Sigmoid colon (tissue), 4 donors: ENCODE measurements at regions not wholly inside any gene's neighbourhood (a gene's known extent, or its start where the extent isn't known, plus 50 kb on each side); places are given as distances from the start of the nearest gene placed in this dataset.

ENCODE experiments used
- CTCF ChIP-seq, 4 experiments: fragments of 450-650 bp in 3 of 4; fragments of 200-600 bp in 1 of 4; IDR thresholded peaks; one replicate each; pipeline ENCODE4 v1.5.1; 2016 to 2019; ENCODE audit warnings: antibody characterized with exemption in 4 of 4, mild to moderate bottlenecking in 3 of 4, moderate library complexity in 2 of 4
- POLR2A ChIP-seq, 2 donors: fragments of 450-650 bp; IDR thresholded peaks; one replicate each; pipeline ENCODE4 v1.6.1; 2016; ENCODE audit warnings: antibody characterized with exemption in 2 of 2, mild to moderate bottlenecking in 2 of 2, moderate library complexity in 2 of 2
- POLR2AphosphoS5 ChIP-seq, 4 donors: sonication (generic); formaldehyde crosslinking; IDR thresholded peaks; one replicate each; pipeline ENCODE4 v1.6.1; 2017; ENCODE audit warnings: antibody characterized with exemption in 4 of 4

DNA sequence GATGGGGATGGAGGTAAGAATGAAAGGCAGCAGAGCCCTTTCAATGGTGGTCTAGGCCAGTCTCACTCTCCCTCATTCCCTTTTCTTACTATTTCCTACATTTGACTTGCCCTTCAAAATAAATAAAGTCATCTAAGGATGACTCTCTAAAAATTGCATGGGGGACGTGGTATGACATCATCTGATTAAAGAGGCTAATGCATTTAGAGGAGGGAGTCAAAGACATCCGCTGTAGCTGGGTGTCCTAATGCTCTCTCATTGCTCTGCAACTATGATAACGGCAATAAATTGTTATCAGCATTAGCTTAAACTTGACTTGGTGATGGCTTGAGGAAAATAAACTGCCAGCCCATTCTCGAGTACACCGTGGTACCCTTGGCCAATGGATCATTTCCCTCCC lies 225.6 kb upstream of the PBX1 start:
- no peak for TF ChIP-seq CTCF (IDR thresholded peaks at IDR 0.05)
- no peak for TF ChIP-seq POLR2A (IDR thresholded peaks at IDR 0.05)
- TF ChIP-seq POLR2AphosphoS5 (IDR thresholded peaks at IDR 0.05): no peak
